T-helper 17 cell (primary cell): ENCODE measurements at regions not wholly inside any gene's neighbourhood (a gene's known extent, or its start where the extent isn't known, plus 50 kb on each side); places are given as distances from the start of the nearest gene placed in this dataset.

Experiments
- ATAC-seq: fragments of 150-1000 bp; cut with Tn5 transposase; 2 replicates; pipeline ENCODE4 v1.10.0; 2021; ENCODE audit warnings: mild to moderate bottlenecking, moderate library complexity
- DNase-seq, 3 donors: peaks; one replicate each; pipeline versions ENCODE4 v3.0.0 to v3.0.0-alpha.2; 2020 to 2021
- H3K9me3 ChIP-seq: one replicate; pipeline ENCODE4 v1.7.0; 2013; ENCODE audit warnings: low read length, mild to moderate bottlenecking; ENCODE audit not compliant: control insufficient read depth, poor library complexity, severe bottlenecking
- H3K27ac Mint-ChIP-seq: one replicate; pipeline ENCODE4 v1.8.0; 2022; ENCODE audit warnings: mild to moderate bottlenecking, moderate library complexity, mixed read lengths
- H3K27me3 Mint-ChIP-seq: one replicate; pipeline ENCODE4 v1.8.0; 2022; ENCODE audit warnings: mixed read lengths
- H3K36me3 Mint-ChIP-seq: one replicate; pipeline ENCODE4 v1.8.0; 2022; ENCODE audit warnings: low read depth, mixed read lengths
- H3K4me1 Mint-ChIP-seq: one replicate; pipeline ENCODE4 v1.8.0; 2022; ENCODE audit warnings: mild to moderate bottlenecking, mixed read lengths
- H3K4me3 Mint-ChIP-seq: one replicate; pipeline ENCODE4 v1.8.0; 2022; ENCODE audit warnings: mild to moderate bottlenecking, moderate library complexity, mixed read lengths

GRCh38 chr10:124267911-124268549, 150.7 kb downstream of the OAT start:
- no peaks in the 10 kb centered on the region for H3K9me3 ChIP-seq
- Mint-ChIP-seq H3K27ac (no peak overlapping the region), H3K4me3 (no peak overlapping the region), H3K4me1 (peaks cover 2% of the 10 kb centered on the region), H3K27me3 (peaks cover 35% of the 10 kb centered on the region), H3K36me3 (no peaks in the 10 kb centered on the region)
- ATAC-seq (no peak), DNase-seq (no peak)

- Mint-ChIP-seq H3K36me3 (no peaks in the 10 kb centered on the region), H3K4me3 (no peak overlapping the region), H3K4me1 (peaks cover 2% of the 10 kb centered on the region), H3K27me3 (peaks cover 40% of the 10 kb centered on the region), H3K27ac (no peak overlapping the region)
- no peaks in the 10 kb centered on the region for H3K9me3 ChIP-seq
- DNase-seq (no peak), ATAC-seq (no peak)
These were observed 151.4 kb downstream of the OAT start for GRCh38 chr10:124267231-124267885.

GRCh38 chr10:124266468-124267230, 152.1 kb downstream of the OAT start:
- H3K9me3 ChIP-seq = no peaks in the 10 kb centered on the region
- no peak overlapping the region for H3K27ac Mint-ChIP-seq
- H3K27me3 Mint-ChIP-seq = peaks cover 42% of the 10 kb centered on the region
- DNase-seq = no peak
- peaks cover 2% of the 10 kb centered on the region for H3K4me1 Mint-ChIP-seq
- ATAC-seq = no peak
- H3K4me3 Mint-ChIP-seq = no peak overlapping the region
- no peaks in the 10 kb centered on the region for H3K36me3 Mint-ChIP-seq

GRCh38 chr10:124265776-124266467, 152.8 kb downstream of the OAT start:
- Mint-ChIP-seq H3K4me1 (peaks cover 2% of the 10 kb centered on the region), H3K27me3 (peaks cover 42% of the 10 kb centered on the region), H3K27ac (no peak overlapping the region), H3K36me3 (no peaks in the 10 kb centered on the region), H3K4me3 (no peak overlapping the region)
- ATAC-seq = no peak
- no peak for DNase-seq
- H3K9me3 ChIP-seq = no peaks in the 10 kb centered on the region

- no peak for DNase-seq
- no peak overlapping the region for H3K4me3 Mint-ChIP-seq
- H3K9me3 ChIP-seq = no peaks in the 10 kb centered on the region
- H3K27ac Mint-ChIP-seq = no peak overlapping the region
- peaks cover 2% of the 10 kb centered on the region for H3K4me1 Mint-ChIP-seq
- peaks cover 40% of the 10 kb centered on the region for H3K27me3 Mint-ChIP-seq
- H3K36me3 Mint-ChIP-seq = no peaks in the 10 kb centered on the region
- ATAC-seq = no peak
These were observed 153.4 kb downstream of the OAT start for GRCh38 chr10:124265391-124265745.

GRCh38 chr10:124264711-124265390, 153.9 kb downstream of the OAT start:
- no peaks in the 10 kb centered on the region for H3K9me3 ChIP-seq
- DNase-seq (no peak), ATAC-seq (no peak)
- no peak overlapping the region for H3K27ac Mint-ChIP-seq
- H3K4me3 Mint-ChIP-seq = no peak overlapping the region
- H3K27me3 Mint-ChIP-seq = peaks cover 37% of the 10 kb centered on the region
- H3K4me1 Mint-ChIP-seq = peaks cover 2% of the 10 kb centered on the region
- H3K36me3 Mint-ChIP-seq = no peaks in the 10 kb centered on the region

- H3K4me3 Mint-ChIP-seq = no peak overlapping the region
- ATAC-seq (no peak), DNase-seq (no peak)
- peaks cover 2% of the 10 kb centered on the region for H3K4me1 Mint-ChIP-seq
- peaks cover 35% of the 10 kb centered on the region for H3K27me3 Mint-ChIP-seq
- no peak overlapping the region for H3K27ac Mint-ChIP-seq
- no peaks in the 10 kb centered on the region for H3K9me3 ChIP-seq
- H3K36me3 Mint-ChIP-seq = no peaks in the 10 kb centered on the region
These were observed 154.5 kb downstream of the OAT start for GRCh38 chr10:124264271-124264670.

GRCh38 chr10:124263726-124264125, 155.0 kb downstream of the OAT start:
- Mint-ChIP-seq H3K27me3 (peaks cover 29% of the 10 kb centered on the region), H3K4me1 (peaks cover 2% of the 10 kb centered on the region), H3K27ac (no peak overlapping the region), H3K36me3 (no peaks in the 10 kb centered on the region), H3K4me3 (no peak overlapping the region)
- H3K9me3 ChIP-seq = no peaks in the 10 kb centered on the region
- DNase-seq (no peak), ATAC-seq (no peak)

GRCh38 chr10:124262971-124263370, 155.8 kb downstream of the OAT start:
- Mint-ChIP-seq H3K27me3 (peaks cover 28% of the 10 kb centered on the region), H3K4me1 (peaks cover 2% of the 10 kb centered on the region), H3K4me3 (peak overlapping the region; percentile 1), H3K27ac (no peak overlapping the region), H3K36me3 (no peaks in the 10 kb centered on the region)
- no peak for DNase-seq
- no peak for ATAC-seq
- H3K9me3 ChIP-seq = no peaks in the 10 kb centered on the region

- ATAC-seq = no peak
- no peak for DNase-seq
- H3K36me3 Mint-ChIP-seq = no peaks in the 10 kb centered on the region
- H3K4me3 Mint-ChIP-seq = no peak overlapping the region
- no peaks in the 10 kb centered on the region for H3K9me3 ChIP-seq
- peaks cover 2% of the 10 kb centered on the region for H3K4me1 Mint-ChIP-seq
- H3K27me3 Mint-ChIP-seq = peaks cover 25% of the 10 kb centered on the region
- no peak overlapping the region for H3K27ac Mint-ChIP-seq
These were observed 156.4 kb downstream of the OAT start for GRCh38 chr10:124262234-124262865.

- Mint-ChIP-seq H3K4me1 (peaks cover 2% of the 10 kb centered on the region), H3K27ac (no peak overlapping the region), H3K27me3 (peaks cover 7% of the 10 kb centered on the region), H3K36me3 (no peaks in the 10 kb centered on the region), H3K4me3 (no peak overlapping the region)
- ATAC-seq = no peak
- no peak for DNase-seq
- H3K9me3 ChIP-seq = no peaks in the 10 kb centered on the region
These were observed 159.4 kb downstream of the OAT start for GRCh38 chr10:124259139-124259825.

GRCh38 chr10:124257781-124258180, 160.9 kb downstream of the OAT start:
- H3K36me3 Mint-ChIP-seq = no peaks in the 10 kb centered on the region
- DNase-seq = no peak
- H3K27me3 Mint-ChIP-seq = peaks cover 7% of the 10 kb centered on the region
- no peak overlapping the region for H3K4me3 Mint-ChIP-seq
- no peaks in the 10 kb centered on the region for H3K4me1 Mint-ChIP-seq
- H3K9me3 ChIP-seq = no peaks in the 10 kb centered on the region
- no peak overlapping the region for H3K27ac Mint-ChIP-seq
- no peak for ATAC-seq
